ENCODE measurements at regions not wholly inside any gene's neighbourhood (a gene's known extent, or its start where the extent isn't known, plus 50 kb on each side); places are given as distances from the start of the nearest gene placed in this dataset.

GRCh38 chr6:48289841-48290240 is 178.8 kb upstream of the PTCHD4 start:
- no peak for TF ChIP-seq CTCF (IDR thresholded peaks at IDR 0.05; ENCODE audit: insufficient read depth, low read depth, low read length)
- H3K4me3 ChIP-seq (ENCODE audit: low read depth, low read length): no peak overlapping the region
- peak; percentile 29 for DNase-seq (ENCODE audit: low read depth)

GRCh38 chr6:48281217-48281616 is 170.2 kb upstream of the PTCHD4 start:
- TF ChIP-seq CTCF (IDR thresholded peaks at IDR 0.05; ENCODE audit: insufficient read depth, low read depth, low read length): no peak

GRCh38 chr6:48280035-48280620 is 169.1 kb upstream of the PTCHD4 start:
- H3K4me3 ChIP-seq (ENCODE audit: low read depth, low read length): no peak overlapping the region
- DNase-seq (ENCODE audit: low read depth): no peak
- TF ChIP-seq CTCF (IDR thresholded peaks at IDR 0.05; ENCODE audit: insufficient read depth, low read depth, low read length): no peak

More at GRCh38 chr6:48281217-48281616, 170.2 kb upstream of the PTCHD4 start:
- H3K4me3 ChIP-seq (ENCODE audit: low read depth, low read length): no peak overlapping the region
- no peak for DNase-seq (ENCODE audit: low read depth)

GRCh38 chr6:48278261-48278660 is 167.3 kb upstream of the PTCHD4 start:
- no peak for DNase-seq (ENCODE audit: low read depth)
- no peak for TF ChIP-seq CTCF (IDR thresholded peaks at IDR 0.05; ENCODE audit: insufficient read depth, low read depth, low read length)
- no peak overlapping the region for H3K4me3 ChIP-seq (ENCODE audit: low read depth, low read length)

- no peak for TF ChIP-seq CTCF (IDR thresholded peaks at IDR 0.05; ENCODE audit: insufficient read depth, low read depth, low read length)
- no peak overlapping the region for H3K4me3 ChIP-seq (ENCODE audit: low read depth, low read length)
- no peak for DNase-seq (ENCODE audit: low read depth)
These were observed 161.5 kb upstream of the PTCHD4 start for GRCh38 chr6:48272518-48272917.

- H3K4me3 ChIP-seq (ENCODE audit: low read depth, low read length): no peak overlapping the region
- DNase-seq (ENCODE audit: low read depth): no peak
- no peak for TF ChIP-seq CTCF (IDR thresholded peaks at IDR 0.05; ENCODE audit: insufficient read depth, low read depth, low read length)
These were observed 144.1 kb upstream of the PTCHD4 start for GRCh38 chr6:48255094-48255493.

GRCh38 chr6:48249071-48249470 is 138.1 kb upstream of the PTCHD4 start:
- no peak for TF ChIP-seq CTCF (IDR thresholded peaks at IDR 0.05; ENCODE audit: insufficient read depth, low read depth, low read length)
- H3K4me3 ChIP-seq (ENCODE audit: low read depth, low read length): no peak overlapping the region
- DNase-seq (ENCODE audit: low read depth): no peak

Data from fibroblast of villous mesenchyme (primary cell).